Ectodermal cell (in vitro differentiated cells): ENCODE measurements at regions not wholly inside any gene's neighbourhood (a gene's known extent, or its start where the extent isn't known, plus 50 kb on each side); places are given as distances from the start of the nearest gene placed in this dataset.
A peak's percentile ranks its signal among the peaks of the same experiment; 100 is the strongest.
"Not testable (repeated sequence)": the region's sequence is repeated elsewhere in the genome, so short reads cannot be mapped to it uniquely, and the experiment has no call there.

ENCODE experiments used
- H3K27ac ChIP-seq: 2 replicates; pipeline ENCODE4 v1.7.0; 2013; ENCODE audit warnings: mild to moderate bottlenecking, low read depth, low read length; ENCODE audit not compliant: insufficient read depth, poor library complexity, severe bottlenecking
- H3K27me3 ChIP-seq: 2 replicates; pipeline ENCODE4 v1.7.0; 2013; ENCODE audit warnings: mild to moderate bottlenecking, low read length; ENCODE audit not compliant: insufficient read depth, control insufficient read depth, poor library complexity, severe bottlenecking
- H3K36me3 ChIP-seq: one replicate; pipeline ENCODE4 v1.7.0; 2013; ENCODE audit warnings: low read length; ENCODE audit not compliant: control insufficient read depth, insufficient read depth
- H3K4me1 ChIP-seq: one replicate; pipeline ENCODE4 v1.7.0; 2013; ENCODE audit warnings: low read length; ENCODE audit not compliant: control insufficient read depth, insufficient read depth
- H3K4me3 ChIP-seq: 2 replicates; pipeline ENCODE4 v1.7.0; 2013; ENCODE audit warnings: low read depth, low read length, control low read depth; ENCODE audit not compliant: insufficient read depth
- H3K9me3 ChIP-seq: 2 replicates; pipeline ENCODE4 v1.7.0; 2013; ENCODE audit warnings: mild to moderate bottlenecking, low read length, moderate library complexity; ENCODE audit not compliant: control insufficient read depth
- WGBS, 2 experiments: methylation state at CpG; one replicate each; pipeline ENCODE4 v1.1.7; 2013; ENCODE audit warnings: missing lambda C conversion rate in 2 of 2; 5-methylcytosine and 5-hydroxymethylcytosine counted together

DNA sequence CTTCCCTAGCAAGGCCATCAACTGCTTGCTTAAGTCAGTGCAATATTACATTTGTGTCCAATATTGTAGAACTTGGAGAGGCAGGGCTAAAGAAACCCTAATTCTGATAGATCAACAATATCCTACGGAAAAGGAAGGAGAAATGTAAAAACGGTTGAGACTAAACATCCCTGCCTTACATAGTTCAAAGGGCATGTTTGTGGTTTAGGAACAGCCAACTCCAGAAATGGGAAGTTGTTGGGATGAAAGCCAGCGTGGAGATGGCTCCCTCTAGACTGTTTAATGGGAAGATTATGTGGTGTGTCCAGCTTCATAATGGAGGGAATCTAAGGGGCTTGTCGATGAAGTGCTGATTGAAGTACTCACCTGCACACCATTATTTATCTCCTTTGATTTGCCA, 145.3 kb upstream of the TENT5A start:
- Histone ChIP-seq H3K27ac (no peak overlapping the region), H3K4me1 (peaks cover 11% of the 10 kb centered on the region)
- 67 to 74% methylated on average over 3 to 4 of the region's 4 CpGs for WGBS, 2 experiments

DNA sequence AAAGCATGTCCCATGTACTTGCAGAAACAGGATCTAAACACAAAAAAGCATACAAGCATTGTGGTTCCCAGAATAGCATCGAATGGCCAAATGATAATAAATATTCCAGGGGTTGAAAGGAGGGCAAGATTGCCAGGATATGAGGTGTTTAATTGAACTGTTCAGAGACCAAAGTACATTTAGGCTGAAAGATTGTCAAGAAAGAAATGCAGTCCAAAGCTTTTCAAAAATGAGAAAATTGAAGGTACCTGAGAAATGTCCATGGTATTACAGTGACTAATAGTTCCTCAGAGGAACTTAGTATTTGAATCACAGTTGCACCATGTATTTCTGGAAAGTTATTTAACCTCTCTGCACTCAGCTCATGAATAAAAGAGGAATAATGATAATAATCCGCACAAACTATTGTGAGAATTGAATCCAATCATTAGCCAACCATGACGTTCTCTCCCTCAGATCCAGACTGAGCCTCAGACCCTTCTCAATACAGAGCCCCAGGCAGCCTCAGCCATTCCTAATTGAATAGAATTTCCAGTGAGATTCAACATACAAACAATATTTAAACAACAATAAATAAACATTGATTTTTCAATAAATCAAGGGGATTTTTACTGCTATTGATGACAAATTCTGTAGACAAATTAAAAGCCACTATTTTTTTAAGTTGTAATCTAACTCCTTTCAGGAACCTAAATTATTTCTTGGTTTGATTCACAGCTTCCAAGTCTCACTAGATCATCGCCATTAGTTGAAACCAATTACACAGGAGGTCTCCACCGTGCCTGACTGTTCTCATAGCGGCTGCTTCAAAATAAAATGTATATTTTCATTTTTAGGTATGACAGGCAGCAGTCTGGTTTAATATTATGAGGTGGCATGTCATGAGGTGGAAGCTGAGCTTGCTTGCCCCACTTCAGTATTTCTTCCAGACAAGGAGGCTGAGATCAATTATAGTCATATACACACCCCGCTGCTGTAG, 144.3 kb upstream of the TENT5A start:
- Histone ChIP-seq H3K9me3 (no peaks in the 10 kb centered on the region), H3K4me3 (no peak overlapping the region), H3K27ac (no peak overlapping the region), H3K4me1 (peaks cover 11% of the 10 kb centered on the region), H3K36me3 (no peaks in the 10 kb centered on the region), H3K27me3 (no peaks in the 10 kb centered on the region)
- WGBS, 2 experiments = 89 to 93% methylated on average over 7 of the region's 7 CpGs

More for the DNA sequence above, 145.3 kb upstream of the TENT5A start:
- no peaks in the 10 kb centered on the region for H3K9me3 ChIP-seq
- no peaks in the 10 kb centered on the region for H3K36me3 ChIP-seq
- H3K27me3 ChIP-seq = no peaks in the 10 kb centered on the region
- H3K4me3 ChIP-seq = no peak overlapping the region

- Histone ChIP-seq H3K27ac (no peak overlapping the region), H3K9me3 (no peaks in the 10 kb centered on the region), H3K27me3 (no peaks in the 10 kb centered on the region), H3K36me3 (no peaks in the 10 kb centered on the region), H3K4me3 (no peak overlapping the region), H3K4me1 (peaks cover 11% of the 10 kb centered on the region)
- WGBS, 2 experiments = 93 to 98% methylated on average over 5 of the region's 5 CpGs
These were observed 143.2 kb upstream of the TENT5A start for GRCh38 chr6:81895511-81896185.

- H3K27me3 ChIP-seq = no peaks in the 10 kb centered on the region
- H3K9me3 ChIP-seq = no peaks in the 10 kb centered on the region
- H3K4me1 ChIP-seq = peaks cover 11% of the 10 kb centered on the region
- H3K36me3 ChIP-seq = no peaks in the 10 kb centered on the region
- H3K4me3 ChIP-seq = no peak overlapping the region
- H3K27ac ChIP-seq = peak overlapping the region; percentile 4
- WGBS, 2 experiments = 62 to 71% methylated on average over 6 of the region's 6 CpGs
These were observed 142.3 kb upstream of the TENT5A start for GRCh38 chr6:81894788-81895271.

DNA sequence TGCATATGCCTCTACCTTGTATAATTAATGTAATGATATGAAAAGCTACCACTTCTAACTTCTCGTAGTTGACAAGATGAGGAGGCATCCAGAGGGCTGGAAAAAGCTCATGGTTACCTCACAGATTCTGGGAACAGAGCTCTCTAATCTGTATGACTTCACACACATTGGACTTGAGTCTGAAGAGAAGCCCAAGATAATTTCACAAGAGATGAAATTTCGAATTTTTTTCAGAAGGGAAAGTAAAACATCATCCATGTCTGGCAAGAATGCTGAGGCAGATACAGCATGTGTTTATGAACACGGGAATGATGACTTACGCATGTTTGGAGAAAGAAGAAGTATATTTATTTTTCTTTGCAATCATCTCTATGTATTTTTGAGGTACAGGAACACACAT, 141.8 kb upstream of the TENT5A start:
- no peaks in the 10 kb centered on the region for H3K27me3 ChIP-seq
- no peaks in the 10 kb centered on the region for H3K36me3 ChIP-seq
- no peak overlapping the region for H3K4me3 ChIP-seq
- WGBS, 2 experiments = 85 to 87% methylated on average over 2 to 4 of the region's 4 CpGs
- H3K9me3 ChIP-seq = no peaks in the 10 kb centered on the region
- H3K27ac ChIP-seq = no peak overlapping the region
- peaks cover 11% of the 10 kb centered on the region for H3K4me1 ChIP-seq

GRCh38 chr6:81892891-81893290, 140.4 kb upstream of the TENT5A start:
- H3K4me1 ChIP-seq = peaks cover 11% of the 10 kb centered on the region
- no peak overlapping the region for H3K4me3 ChIP-seq
- WGBS, 2 experiments = 91 to 92% methylated on average over 2 to 3 of the region's 3 CpGs
- H3K9me3 ChIP-seq = no peaks in the 10 kb centered on the region
- H3K27ac ChIP-seq = no peak overlapping the region
- H3K27me3 ChIP-seq = no peaks in the 10 kb centered on the region
- H3K36me3 ChIP-seq = no peaks in the 10 kb centered on the region

DNA sequence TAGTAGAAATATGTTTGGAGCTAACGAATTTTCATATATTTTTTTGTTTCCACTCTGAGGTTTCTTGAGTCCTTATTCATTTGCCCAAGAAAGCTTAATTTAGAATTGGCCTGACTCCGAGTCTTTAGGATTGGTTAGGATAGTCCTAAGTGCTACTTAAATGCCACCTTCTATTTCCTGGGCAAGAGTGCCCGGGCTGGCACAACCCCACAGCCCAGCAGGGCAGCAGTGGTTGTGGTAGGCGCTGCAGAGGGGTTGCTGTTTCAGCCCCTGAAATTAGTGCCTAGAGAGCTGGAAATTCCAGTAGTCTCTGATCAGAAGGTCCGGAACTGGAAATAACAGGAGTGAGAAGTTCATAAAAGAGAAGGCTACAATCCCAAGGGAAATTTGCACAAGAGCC, 139.4 kb upstream of the TENT5A start:
- Histone ChIP-seq H3K27ac (no peak overlapping the region), H3K4me1 (peaks cover 11% of the 10 kb centered on the region), H3K27me3 (no peaks in the 10 kb centered on the region), H3K36me3 (no peaks in the 10 kb centered on the region), H3K4me3 (no peak overlapping the region), H3K9me3 (no peaks in the 10 kb centered on the region)
- 95 to 98% methylated on average over 5 of the region's 5 CpGs for WGBS, 2 experiments

DNA sequence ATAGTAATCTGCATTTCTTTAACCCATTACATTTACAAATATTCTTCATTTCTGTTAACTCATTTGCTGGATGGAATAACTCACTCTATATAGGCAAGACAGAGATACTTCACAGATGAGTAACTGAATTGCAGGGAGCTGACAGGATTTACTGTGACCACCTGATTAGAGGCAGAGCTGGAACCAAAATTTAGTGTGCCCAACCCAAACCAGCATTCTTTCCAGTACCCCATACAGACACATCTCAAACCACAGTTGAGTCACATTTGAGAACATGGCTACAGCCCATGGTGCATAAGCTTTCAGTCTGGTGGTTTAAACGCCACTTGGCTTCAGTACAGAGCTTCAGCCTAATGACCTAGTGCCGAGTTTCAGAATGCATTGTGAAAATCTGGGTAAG, 138.4 kb upstream of the TENT5A start:
- Histone ChIP-seq H3K9me3 (no peaks in the 10 kb centered on the region), H3K36me3 (no peaks in the 10 kb centered on the region), H3K4me1 (peaks cover 11% of the 10 kb centered on the region), H3K27ac (no peak overlapping the region), H3K27me3 (no peaks in the 10 kb centered on the region), H3K4me3 (no peak overlapping the region)
- WGBS, 2 experiments = 91 to 98% methylated on average over 2 of the region's 2 CpGs

GRCh38 chr6:81889377-81890053, 137.0 kb upstream of the TENT5A start:
- Histone ChIP-seq H3K4me1 (peaks cover under 1% of the 10 kb centered on the region), H3K4me3 (no peak overlapping the region), H3K9me3 (no peaks in the 10 kb centered on the region), H3K27me3 (no peaks in the 10 kb centered on the region), H3K36me3 (no peaks in the 10 kb centered on the region), H3K27ac (no peak overlapping the region)
- WGBS, 2 experiments = 95 to 98% methylated on average over 5 to 6 of the region's 6 CpGs

DNA sequence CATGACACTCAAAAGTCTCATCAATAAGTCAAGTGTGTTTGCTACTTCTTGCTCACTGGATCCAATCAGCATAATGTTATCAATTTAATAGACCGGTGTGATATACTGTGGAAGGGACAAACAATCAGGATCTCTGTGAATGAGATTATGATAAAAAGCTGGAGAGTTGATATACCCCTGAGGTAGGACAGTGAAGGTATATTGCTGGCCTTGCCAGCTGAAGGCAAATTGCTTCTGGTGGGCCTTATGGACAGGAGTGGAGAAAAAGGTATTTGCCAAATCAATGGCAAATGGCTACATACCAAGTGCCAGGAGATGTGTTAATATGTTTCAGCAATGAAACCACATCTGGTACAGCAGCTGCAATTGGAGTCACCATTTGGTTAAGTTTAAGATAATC, 134.4 kb upstream of the TENT5A start:
- H3K27ac ChIP-seq, H3K9me3 ChIP-seq, H3K4me1 ChIP-seq, H3K36me3 ChIP-seq, H3K27me3 ChIP-seq, H3K4me3 ChIP-seq: not testable (repeated sequence)
- 100% methylated on average over 1 of the region's 1 CpG for WGBS, 2 experiments
